ENCODE measurements at regions not wholly inside any gene's neighbourhood (a gene's known extent, or its start where the extent isn't known, plus 50 kb on each side); places are given as distances from the start of the nearest gene placed in this dataset.

- TF ChIP-seq CTCF (IDR thresholded peaks at IDR 0.05) (no peak), POLR2A (IDR thresholded peaks at IDR 0.05) (no peak)
These were observed 189.8 kb upstream of the RGMA start for GRCh38 chr15:93278783-93279182.
